Superior temporal gyrus (tissue), 1 donor: ENCODE measurements at regions not wholly inside any gene's neighbourhood (a gene's known extent, or its start where the extent isn't known, plus 50 kb on each side); places are given as distances from the start of the nearest gene placed in this dataset.
"Not testable (repeated sequence)": the region's sequence is repeated elsewhere in the genome, so short reads cannot be mapped to it uniquely, and the experiment has no call there.

Experiments
- DNase-seq: peaks from one replicate; pipeline ENCODE4 v3.0.0-alpha.2; 2016; ENCODE audit errors: extremely low spot score

DNA sequence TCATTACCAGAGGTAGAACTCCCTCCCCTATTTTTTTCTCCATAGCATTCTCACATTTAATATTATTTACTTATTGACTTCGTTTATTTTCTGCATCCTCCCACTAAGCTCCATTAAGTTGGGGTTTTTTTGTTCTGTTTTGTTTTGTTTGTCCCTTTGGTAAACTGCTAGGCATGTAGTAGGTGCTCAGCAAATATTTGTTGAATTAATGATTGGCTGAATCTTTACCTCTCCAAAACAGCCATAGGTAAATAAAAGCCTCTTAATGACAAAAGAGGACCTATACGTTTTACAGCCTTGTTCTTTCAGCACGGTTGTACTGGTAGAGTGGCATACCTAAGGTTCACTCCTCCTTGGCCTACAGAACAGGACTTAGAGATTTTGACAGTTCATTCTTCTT lies 52.0 kb downstream of the PRORP start:
- no peak for DNase-seq

DNA sequence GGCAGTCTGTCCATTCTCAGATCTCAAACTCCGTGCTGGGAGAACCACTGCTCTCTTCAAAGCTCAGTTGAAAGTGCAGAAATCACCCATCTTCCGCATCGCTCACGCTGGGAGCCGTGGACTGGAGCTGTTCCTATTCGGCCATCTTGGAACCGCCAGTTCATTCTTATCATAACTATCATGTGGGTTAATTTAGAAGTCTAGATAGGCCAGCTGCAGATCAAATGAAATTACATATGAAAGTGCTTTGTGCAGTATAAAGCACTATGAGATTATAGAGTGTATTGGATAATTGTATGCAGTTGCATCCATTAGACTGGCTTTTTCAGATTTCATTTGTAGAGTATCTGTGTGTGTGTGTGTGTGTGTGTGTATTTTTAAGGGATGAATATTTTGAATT lies 57.8 kb downstream of the PRORP start:
- no peak for DNase-seq

DNA sequence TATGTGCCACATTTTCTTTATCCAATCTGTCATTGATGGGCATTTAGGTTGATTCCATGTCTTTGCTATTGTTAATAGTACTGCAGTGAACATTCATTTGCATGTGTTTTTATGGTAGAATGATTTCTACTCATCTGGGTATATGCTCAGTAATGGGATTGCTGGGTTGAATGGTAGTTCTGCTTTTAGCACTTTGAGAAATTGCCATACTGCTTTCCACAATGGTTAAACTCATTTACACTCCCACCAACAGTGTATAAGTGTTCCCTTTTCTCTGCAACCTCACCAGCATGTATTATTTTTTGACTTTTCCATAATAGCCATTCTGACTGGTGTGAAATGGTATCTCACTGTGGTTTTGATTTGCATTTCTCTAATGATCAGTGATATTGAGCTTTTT lies 62.5 kb downstream of the PRORP start:
- not testable (repeated sequence) for DNase-seq

DNA sequence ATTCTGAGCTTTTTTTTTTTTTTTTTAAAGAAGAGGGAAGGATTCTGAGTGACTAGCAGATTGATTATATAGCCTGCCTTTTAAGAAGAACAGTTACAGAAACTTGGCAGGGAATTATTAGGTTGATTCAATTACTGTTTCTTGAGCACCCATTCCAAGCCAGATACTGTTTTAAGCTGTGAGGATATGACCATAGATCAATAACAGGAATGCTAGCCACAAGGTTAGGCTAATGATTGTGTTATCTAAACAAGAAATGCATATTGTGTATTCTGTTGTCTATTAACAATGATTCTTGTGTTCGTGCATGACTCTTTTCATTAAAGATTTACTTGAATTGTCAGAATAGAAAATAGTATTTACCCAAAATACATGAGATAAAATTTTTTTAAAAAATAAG lies 67.1 kb downstream of the PRORP start:
- no peak for DNase-seq

DNA sequence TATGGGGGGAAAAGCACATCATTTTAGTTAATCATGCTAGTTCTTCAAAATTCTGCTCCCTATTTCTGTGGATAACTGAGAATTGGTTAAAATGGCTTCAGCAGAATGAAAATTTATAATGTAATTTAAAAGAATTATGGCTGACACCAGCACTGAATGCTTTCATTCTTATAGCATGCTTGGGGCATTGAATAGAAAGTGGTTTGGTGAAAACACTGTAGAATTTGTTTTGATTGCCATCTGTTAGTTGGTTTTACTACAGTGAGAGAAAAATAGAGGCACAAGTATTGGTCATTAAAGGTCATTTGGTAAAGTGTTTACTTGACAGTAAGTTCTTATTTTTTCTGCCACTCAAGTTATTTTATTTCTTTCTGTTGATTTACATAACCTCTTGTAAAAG lies 70.8 kb downstream of the PRORP start:
- DNase-seq = no peak

DNA sequence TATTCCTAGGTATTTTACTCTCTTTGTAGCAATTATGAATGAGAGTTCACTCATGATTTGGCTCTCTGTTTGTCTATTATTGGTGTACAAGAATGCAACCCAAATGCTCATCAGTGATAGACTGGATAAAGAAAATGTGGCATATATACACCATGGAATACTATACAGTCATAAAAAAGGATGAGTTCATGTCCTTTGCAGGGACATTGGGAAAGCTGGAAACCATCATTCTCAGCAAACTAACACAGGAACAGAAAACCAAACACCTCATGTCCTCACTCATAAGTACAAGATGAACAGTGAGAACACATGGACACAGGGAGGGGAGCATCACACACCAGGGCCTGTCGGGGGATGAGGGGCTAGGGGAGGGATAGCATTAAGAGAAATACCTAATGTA lies 71.8 kb downstream of the PRORP start:
- DNase-seq = not testable (repeated sequence)

DNA sequence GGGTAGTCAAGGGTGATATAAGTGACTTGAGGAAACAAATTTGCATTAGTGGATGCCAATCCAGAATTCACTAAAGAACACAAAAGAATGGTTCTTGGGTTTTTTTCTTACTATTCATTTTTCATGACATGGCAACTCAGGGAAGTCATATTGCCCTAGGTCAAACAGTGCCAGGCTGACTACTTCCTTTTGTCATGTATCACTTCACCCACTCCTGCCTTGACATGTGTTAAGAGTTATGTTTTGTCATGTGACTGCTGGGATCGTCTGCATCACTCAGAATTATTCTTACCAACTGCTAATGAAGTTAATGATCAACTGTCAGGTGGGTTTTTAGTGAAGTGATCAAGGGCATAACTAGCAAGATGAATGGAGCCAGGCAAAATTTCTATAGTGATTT lies 74.2 kb downstream of the PRORP start:
- DNase-seq = no peak

DNA sequence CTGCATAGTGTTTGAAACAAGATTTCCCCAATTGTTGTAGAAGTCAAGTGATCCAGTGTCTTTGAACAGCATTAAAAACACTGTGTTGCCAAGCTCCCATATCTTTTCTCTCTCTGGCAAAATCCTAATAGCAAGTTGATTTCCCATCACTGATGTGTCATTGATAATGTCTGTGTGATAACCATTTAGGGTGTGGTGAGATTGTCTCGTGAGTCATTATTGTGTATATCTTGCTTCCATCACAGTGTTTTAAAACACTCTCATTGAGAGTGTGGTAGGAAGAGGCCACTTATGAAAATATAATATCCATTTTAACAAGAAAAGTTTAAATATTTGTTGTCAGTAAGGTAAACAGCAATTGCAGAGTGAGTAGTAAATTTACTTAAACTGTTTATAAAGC lies 74.7 kb downstream of the PRORP start:
- DNase-seq = no peak

DNA sequence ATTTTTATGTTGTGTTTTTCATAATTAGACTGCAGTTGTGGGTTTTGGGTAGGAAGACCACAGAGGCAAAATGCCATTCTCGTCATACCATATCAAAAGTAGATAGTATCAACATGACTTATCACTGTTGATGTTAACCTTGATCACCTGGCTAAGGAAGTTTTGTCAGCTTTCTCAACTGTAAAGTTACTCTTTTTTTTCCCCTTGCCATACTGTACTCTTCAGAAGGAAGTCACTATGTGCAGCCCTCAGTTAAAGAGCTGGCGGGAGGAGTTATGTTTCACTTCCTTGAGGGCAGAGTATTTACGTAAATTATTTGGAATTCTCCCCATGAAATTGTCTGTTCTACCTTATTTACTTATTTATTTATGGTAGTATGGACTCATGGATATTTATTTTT lies 78.7 kb downstream of the PRORP start:
- DNase-seq = no peak

DNA sequence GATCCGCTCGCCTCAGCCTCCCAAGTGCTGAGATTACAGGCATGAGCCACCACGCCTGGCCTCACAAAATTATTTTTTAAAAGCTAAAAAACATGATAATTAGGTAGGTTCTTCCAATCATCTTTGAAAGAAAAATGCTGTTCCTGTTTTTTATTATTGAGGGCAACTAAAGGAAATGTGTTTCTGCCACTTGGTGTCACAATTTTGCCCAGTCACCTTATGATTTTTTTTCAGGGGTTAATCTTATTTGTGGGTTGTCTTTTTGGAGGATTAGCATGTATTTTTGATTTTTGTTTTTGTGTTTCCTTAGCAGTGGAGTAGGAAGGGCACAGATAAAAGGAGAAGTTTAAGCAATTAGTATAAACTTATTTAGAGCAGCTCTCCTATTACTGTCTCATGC lies 79.8 kb downstream of the PRORP start:
- no peak for DNase-seq

DNA sequence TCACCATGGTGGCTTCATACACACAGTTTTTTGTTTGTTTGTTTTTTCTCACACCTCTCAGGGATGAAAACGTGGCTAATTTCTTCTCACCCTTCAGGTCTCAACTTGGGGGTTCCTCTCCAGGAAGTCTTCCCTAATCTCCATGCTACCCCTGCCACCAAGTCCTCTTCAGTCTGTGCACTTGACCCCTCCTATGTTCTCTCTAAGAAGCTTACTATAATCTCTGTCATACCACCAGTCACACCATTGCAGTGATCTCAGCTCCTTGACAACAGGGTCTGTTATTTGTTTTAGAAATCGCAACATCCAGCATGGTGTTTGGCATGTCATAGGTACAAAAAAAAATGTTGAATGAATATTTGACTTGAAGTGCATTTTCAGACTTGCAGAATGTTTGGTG lies 83.4 kb downstream of the PRORP start:
- DNase-seq = no peak

DNA sequence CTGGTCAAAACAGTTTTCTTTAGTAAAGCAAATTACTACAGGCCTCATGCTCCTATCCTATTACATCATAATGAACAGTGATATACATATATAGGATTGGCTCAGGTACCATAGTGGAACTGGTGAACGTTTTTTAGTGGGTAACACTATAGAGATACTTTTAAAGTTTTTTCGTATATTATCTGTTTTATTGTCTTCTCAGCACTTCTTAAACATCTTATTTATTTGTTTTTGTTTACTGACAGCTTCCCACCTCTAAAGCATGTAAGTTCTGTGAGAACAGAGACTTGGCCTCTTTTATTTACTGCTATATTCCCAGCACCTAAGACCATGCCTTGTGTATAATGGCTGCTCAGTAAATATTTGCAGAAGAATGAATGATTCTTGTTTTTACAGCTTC lies 81.1 kb upstream of the PSMA6 start:
- no peak for DNase-seq

DNA sequence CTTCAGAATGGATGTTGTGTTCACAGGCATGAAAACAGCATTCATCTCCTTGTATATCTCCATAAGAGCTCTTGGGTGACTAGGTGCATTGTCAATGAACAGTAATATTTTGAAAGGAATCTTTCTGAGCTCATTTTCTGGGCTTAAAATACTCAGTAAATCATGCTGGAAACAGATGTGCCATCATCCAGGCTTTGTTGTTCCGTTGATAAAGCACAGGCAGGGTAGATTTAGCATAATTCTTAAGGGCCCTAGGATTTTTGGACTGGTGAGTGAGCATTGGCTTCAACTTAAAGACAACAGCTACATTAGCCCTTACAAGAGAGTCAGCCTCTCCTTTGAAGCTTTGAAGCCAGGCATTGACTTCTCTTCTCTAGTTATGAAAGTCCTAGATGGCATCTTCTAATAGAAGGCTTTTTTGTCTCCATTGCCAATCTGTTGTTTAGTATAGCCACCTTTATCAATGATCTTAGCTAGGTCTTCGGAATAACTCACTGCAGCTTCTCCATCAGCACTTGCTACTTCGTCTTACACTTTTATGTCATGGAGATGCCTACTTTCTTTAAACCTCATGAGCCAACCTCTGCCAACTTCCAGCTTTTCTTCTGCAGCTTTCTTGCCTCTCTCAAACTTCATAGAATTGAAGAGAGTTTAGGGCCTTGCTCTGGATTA lies 79.6 kb upstream of the PSMA6 start:
- DNase-seq = no peak

DNA sequence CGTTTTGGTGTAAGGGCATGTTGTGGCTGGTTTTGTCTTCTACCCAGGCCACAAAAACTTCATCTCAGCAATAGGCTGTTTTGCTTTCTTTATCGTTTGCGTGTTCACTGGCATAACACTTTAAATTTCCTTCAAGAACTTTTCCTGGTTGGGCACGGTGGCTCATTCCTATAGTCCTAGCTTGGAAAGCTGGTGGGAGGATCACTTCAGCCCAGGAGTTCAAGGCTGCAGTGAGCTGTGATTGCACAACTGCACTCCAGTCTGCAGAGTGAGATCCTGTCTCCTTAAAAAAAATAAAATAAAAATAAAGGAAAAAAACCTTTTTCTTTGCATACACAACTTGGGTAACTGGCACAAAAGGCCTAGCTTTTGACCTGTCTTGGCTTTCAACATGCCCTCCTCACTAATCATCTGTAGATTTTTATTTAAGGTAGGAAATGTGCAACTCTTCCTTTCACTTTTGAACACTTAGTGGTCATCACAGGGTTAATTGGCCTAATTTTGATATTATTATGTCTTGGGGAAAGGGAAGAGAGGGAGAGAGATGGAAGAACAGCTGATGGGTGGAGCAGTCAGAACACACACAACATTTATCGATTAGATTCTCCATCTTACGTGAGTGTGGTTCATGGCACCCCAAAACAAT lies 78.9 kb upstream of the PSMA6 start:
- DNase-seq = no peak

DNA sequence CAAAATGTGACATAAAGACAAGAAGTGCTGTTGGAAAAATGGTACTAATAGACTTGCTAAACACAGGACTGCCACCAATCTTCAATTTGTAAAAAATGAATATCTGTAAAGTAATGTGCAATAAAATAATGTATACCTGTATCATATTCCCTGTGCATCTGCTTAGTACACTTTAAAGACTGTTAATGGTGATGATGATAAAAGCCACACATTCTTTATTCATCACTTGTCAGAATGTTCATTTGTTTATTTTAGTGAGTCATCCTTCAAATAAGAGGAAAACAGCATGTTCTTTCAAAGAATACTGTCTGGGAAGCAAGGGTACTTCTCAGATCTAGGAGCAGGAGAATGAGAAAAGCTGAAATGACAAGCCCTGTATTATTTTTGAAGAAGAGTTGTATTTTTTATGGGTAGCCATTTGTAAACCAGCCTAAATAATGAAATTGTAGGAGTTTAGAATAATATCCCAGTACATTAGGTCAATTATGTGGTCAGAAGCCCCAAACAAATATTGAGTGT lies 78.3 kb upstream of the PSMA6 start:
- DNase-seq = no peak

DNA sequence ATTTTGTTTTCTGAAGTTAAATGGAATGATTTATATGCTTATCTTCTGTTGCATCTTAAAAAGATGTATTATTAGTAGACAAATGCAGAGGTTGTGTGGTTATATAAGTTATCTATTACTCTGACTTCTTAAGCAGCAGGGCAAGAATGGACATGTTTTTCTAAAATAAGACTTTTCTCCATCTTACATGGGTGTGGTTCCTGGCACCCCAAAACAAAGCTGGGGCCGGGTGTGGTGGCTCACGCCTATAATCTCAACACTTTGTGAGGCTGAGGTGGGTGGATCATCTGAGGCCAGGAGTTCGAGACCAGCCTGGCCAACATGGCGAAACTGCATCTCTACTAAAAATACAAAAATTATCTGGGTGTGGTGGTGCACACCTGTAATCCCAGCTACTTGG lies 77.8 kb upstream of the PSMA6 start:
- not testable (repeated sequence) for DNase-seq

DNA sequence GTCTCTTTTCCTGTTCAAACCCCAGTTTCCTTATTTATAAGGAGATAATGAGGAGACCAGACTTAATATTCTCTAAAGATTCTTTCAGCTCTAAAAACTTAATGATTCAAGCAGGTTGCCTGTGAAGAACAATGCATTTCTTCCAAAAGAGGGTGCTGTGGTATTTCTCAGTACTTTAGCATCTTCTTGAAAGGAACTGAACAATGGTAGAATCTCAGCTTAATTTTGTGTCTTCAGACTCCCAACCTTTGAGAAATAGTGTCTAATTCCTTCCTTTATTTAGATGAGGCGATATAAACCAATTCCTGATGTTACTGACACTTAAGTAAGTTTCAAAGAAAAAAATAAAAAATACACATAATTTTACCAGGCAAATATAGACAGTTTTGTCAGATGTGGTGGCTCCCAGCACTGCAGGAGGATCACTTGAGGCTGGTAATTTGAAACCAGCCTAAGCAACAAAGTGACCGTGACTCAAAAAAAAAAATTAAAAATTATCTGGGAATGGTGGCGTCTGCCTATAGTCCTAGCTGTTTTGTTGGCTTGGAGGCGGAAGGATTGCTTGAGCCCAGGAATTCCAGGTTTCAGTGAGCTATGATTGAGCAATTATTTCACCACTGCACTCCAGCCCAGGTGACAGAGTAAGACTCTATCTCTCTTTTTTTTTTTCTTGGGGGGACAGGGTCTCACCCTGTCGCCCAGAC lies 76.9 kb upstream of the PSMA6 start:
- peak; percentile 66 for DNase-seq

DNA sequence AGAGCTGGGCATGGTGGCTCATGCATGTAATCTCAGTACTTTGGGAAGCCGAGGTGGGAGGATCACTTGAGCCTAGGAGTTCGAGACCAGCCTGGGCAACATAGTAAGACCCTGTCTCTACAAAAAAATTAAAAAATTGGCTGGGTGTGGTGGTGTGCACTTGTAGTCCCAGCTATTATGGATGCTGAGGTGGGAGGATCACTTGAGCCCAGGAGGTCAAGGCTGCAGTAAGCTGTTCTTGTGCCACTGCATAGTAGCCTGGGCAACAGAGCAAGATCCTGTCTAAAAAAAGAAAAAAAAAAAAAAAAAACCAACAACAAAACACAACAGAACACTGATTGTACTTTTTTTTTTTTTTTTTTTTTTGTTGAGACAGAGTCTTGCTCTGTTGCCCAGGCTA lies 74.0 kb upstream of the PSMA6 start:
- DNase-seq = not testable (repeated sequence)

DNA sequence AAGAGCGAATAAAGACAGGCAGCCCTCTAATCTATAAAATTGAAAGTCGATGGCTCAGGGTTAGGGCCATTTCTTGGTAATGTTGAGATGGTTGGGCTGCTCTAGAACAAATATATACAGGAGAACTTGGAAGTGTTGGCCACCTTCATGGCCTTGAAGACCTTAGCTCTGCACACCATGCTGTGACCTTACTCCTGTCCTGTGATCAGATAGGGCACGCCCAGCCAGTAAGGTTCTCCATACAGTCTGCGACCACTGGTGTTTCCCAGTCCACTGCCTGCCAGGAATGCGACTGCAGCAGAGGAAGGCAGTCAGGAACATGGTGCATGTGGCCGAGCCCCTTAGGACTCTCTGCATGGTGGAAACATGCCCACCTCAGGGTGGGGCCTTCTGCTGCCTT lies 73.2 kb upstream of the PSMA6 start:
- DNase-seq = no peak

DNA sequence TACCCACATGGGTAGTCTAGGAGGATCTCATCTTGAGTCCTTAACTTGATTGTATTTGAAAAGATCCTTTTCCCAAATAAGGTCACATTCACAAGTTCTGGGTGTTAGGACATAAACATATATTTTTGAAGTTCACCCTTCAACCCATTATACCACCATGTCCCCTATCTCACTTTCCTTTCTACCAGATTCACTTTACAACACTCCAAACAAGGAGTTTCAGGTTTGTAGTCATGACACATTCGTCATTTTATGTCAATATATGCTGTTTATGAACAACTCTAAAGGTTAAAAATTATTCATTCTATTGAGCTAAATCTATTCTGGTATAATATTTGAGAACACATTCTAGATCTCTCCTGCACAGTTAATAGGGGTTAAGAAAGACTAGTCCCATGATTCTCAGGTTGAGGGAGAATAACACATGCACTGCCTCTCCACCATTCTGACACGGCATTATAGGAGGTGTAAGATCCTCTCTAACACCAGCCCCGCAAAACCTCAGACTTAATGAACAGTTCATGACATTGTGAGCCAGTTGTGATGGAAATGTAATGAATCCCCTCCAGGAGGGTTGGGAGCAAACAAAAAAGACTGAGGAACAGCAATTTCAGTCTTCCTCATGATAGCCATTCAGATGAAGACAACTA lies 72.0 kb upstream of the PSMA6 start:
- DNase-seq = no peak

DNA sequence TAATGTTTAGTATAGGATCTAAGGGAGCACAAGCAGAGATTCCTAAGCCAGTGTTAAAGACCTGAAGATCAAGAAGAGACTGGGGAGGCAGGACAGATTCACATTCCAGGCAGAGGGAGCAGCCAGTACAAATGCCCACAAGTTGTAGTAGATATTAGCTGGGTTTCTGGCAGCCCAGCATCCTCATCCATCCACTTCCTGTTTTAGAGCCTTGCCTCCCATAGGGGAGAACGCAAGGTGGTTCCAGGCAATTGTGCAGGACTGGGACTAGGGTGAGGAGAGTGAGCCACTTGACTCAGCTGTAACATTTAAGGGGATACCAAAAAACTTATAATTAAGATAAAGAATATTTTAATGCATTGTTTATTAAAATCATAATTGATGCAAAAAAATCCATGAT lies 71.3 kb upstream of the PSMA6 start:
- no peak for DNase-seq

DNA sequence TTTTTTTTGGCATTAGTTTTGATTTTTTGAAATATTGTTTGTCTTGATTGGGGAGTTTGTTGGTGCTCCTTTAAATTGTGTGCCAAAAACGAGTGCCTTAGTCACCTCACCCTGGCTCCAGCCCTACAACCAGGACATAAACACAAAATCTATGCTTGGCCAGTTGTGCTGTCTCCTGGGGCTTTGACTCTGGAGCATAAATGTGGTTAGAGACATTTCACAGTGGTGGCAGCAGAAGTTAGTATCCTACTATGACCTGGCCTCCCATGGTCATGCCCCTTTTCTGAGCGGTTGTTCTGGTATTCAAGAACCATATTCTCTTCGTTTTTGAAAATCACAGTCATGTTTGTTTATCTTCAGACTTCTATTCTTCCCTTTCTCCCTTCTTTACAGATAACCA lies 70.7 kb upstream of the PSMA6 start:
- no peak for DNase-seq

DNA sequence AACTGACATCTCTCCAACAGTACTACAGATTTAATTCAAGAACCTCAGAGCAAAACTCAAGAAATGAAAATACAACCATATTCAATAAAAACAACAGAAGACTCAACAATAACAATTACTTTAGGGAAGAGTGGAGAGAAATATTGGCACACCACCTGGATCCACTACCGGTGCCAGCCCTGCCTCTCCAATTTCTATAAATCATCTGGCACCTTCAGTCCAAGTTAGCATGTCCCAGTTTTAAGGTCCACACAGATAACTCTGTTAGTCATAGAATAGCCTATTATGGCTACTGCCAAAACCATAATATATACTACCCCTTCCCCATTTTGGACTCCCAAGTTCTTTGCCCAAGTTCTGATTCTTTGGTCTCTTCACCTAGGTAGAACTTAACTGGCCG lies 69.9 kb upstream of the PSMA6 start:
- DNase-seq = no peak
